Adipocyte (in vitro differentiated cells): ENCODE measurements at regions not wholly inside any gene's neighbourhood (a gene's known extent, or its start where the extent isn't known, plus 50 kb on each side); places are given as distances from the start of the nearest gene placed in this dataset.

Source experiments
- DNase-seq: peaks from one replicate; pipeline ENCODE4 v3.0.0-alpha.2; 2015; ENCODE audit warnings: low read depth
- H3K27me3 ChIP-seq: replicated peaks from 2 replicates; pipeline ENCODE4 v1.7.0; 2013; ENCODE audit warnings: mild to moderate bottlenecking, low read length, moderate library complexity; ENCODE audit not compliant: control insufficient read depth, insufficient read depth
- H3K36me3 ChIP-seq: 2 replicates; pipeline ENCODE4 v1.7.0; 2013; ENCODE audit warnings: low read length, mild to moderate bottlenecking, moderate library complexity; ENCODE audit not compliant: control insufficient read depth, insufficient read depth, severe bottlenecking
- H3K4me1 ChIP-seq: 2 replicates; pipeline ENCODE4 v1.7.0; 2013; ENCODE audit warnings: mild to moderate bottlenecking, low read length, moderate library complexity; ENCODE audit not compliant: control insufficient read depth, insufficient read depth
- H3K4me3 ChIP-seq: 2 replicates; pipeline ENCODE4 v1.7.0; 2013; ENCODE audit warnings: mild to moderate bottlenecking, low read length, moderate library complexity
- H3K9ac ChIP-seq: 2 replicates; pipeline ENCODE4 v1.7.0; 2013; ENCODE audit warnings: mild to moderate bottlenecking, low read length, moderate library complexity
- H3K9me3 ChIP-seq: 2 replicates; pipeline ENCODE4 v1.7.0; 2013; ENCODE audit warnings: mild to moderate bottlenecking, low read length, moderate library complexity; ENCODE audit not compliant: control insufficient read depth

GRCh38 chr14:38799671-38800070 lies 303.4 kb downstream of the SEC23A start:
- Histone ChIP-seq H3K4me1 (no peaks in the 10 kb centered on the region), H3K4me3 (no peak overlapping the region), H3K9ac (no peak overlapping the region)

GRCh38 chr14:38794677-38795076 lies 308.4 kb downstream of the SEC23A start:
- H3K9me3 ChIP-seq: no peaks in the 10 kb centered on the region
- no peak for DNase-seq
- H3K36me3 ChIP-seq: no peaks in the 10 kb centered on the region
- no peak overlapping the region for H3K9ac ChIP-seq
- no peak overlapping the region for H3K4me3 ChIP-seq
- no peaks in the 10 kb centered on the region for H3K4me1 ChIP-seq
- no peaks in the 10 kb centered on the region for H3K27me3 ChIP-seq

More at GRCh38 chr14:38799671-38800070, 303.4 kb downstream of the SEC23A start:
- Histone ChIP-seq H3K36me3 (no peaks in the 10 kb centered on the region), H3K27me3 (no peaks in the 10 kb centered on the region), H3K9me3 (peaks cover 4% of the 10 kb centered on the region)
- DNase-seq: no peak

- H3K9ac ChIP-seq: no peak overlapping the region
- H3K9me3 ChIP-seq: no peaks in the 10 kb centered on the region
- no peak for DNase-seq
Measured at GRCh38 chr14:38791862-38792261, 311.2 kb downstream of the SEC23A start.

GRCh38 chr14:38790916-38791315 lies 312.1 kb downstream of the SEC23A start:
- no peaks in the 10 kb centered on the region for H3K36me3 ChIP-seq

More at GRCh38 chr14:38791862-38792261, 311.2 kb downstream of the SEC23A start:
- Histone ChIP-seq H3K27me3 (no peaks in the 10 kb centered on the region), H3K36me3 (no peaks in the 10 kb centered on the region), H3K4me1 (no peaks in the 10 kb centered on the region), H3K4me3 (no peak overlapping the region)

GRCh38 chr14:38789805-38790204 lies 313.2 kb downstream of the SEC23A start:
- Histone ChIP-seq H3K36me3 (no peaks in the 10 kb centered on the region), H3K4me1 (no peaks in the 10 kb centered on the region), H3K4me3 (no peak overlapping the region), H3K27me3 (no peaks in the 10 kb centered on the region), H3K9ac (no peak overlapping the region), H3K9me3 (no peaks in the 10 kb centered on the region)
- DNase-seq: no peak

More at GRCh38 chr14:38790916-38791315, 312.1 kb downstream of the SEC23A start:
- DNase-seq: no peak
- Histone ChIP-seq H3K4me1 (no peaks in the 10 kb centered on the region), H3K27me3 (no peaks in the 10 kb centered on the region), H3K9me3 (no peaks in the 10 kb centered on the region), H3K9ac (no peak overlapping the region), H3K4me3 (no peak overlapping the region)

- Histone ChIP-seq H3K9me3 (no peaks in the 10 kb centered on the region), H3K4me3 (no peak overlapping the region), H3K4me1 (no peaks in the 10 kb centered on the region), H3K27me3 (no peaks in the 10 kb centered on the region), H3K36me3 (no peaks in the 10 kb centered on the region), H3K9ac (no peak overlapping the region)
- no peak for DNase-seq
Measured at GRCh38 chr14:38788060-38788459, 315.0 kb downstream of the SEC23A start.

GRCh38 chr14:38786921-38787320 lies 316.1 kb downstream of the SEC23A start:
- Histone ChIP-seq H3K36me3 (no peaks in the 10 kb centered on the region), H3K27me3 (no peaks in the 10 kb centered on the region), H3K4me3 (no peak overlapping the region), H3K4me1 (no peaks in the 10 kb centered on the region), H3K9ac (no peak overlapping the region), H3K9me3 (no peaks in the 10 kb centered on the region)
- no peak for DNase-seq

- no peaks in the 10 kb centered on the region for H3K36me3 ChIP-seq
- no peaks in the 10 kb centered on the region for H3K4me1 ChIP-seq
- H3K9ac ChIP-seq: no peak overlapping the region
- DNase-seq: no peak
- H3K27me3 ChIP-seq: no peaks in the 10 kb centered on the region
- no peaks in the 10 kb centered on the region for H3K9me3 ChIP-seq
- H3K4me3 ChIP-seq: no peak overlapping the region
Measured at GRCh38 chr14:38777401-38777800, 325.6 kb downstream of the SEC23A start.

- Histone ChIP-seq H3K4me3 (no peak overlapping the region), H3K9me3 (no peaks in the 10 kb centered on the region), H3K27me3 (no peaks in the 10 kb centered on the region), H3K36me3 (no peaks in the 10 kb centered on the region), H3K4me1 (no peaks in the 10 kb centered on the region), H3K9ac (no peak overlapping the region)
- no peak for DNase-seq
Measured at GRCh38 chr14:38775986-38776385, 327.0 kb downstream of the SEC23A start.

GRCh38 chr14:38774162-38774561 lies 328.9 kb downstream of the SEC23A start:
- H3K9ac ChIP-seq: no peak overlapping the region
- no peaks in the 10 kb centered on the region for H3K9me3 ChIP-seq
- no peaks in the 10 kb centered on the region for H3K27me3 ChIP-seq
- no peaks in the 10 kb centered on the region for H3K4me1 ChIP-seq
- DNase-seq: no peak
- no peaks in the 10 kb centered on the region for H3K36me3 ChIP-seq
- H3K4me3 ChIP-seq: no peak overlapping the region

GRCh38 chr14:38770251-38770650 lies 332.8 kb downstream of the SEC23A start:
- no peak overlapping the region for H3K4me3 ChIP-seq
- H3K27me3 ChIP-seq: no peaks in the 10 kb centered on the region
- DNase-seq: no peak
- no peak overlapping the region for H3K9ac ChIP-seq
- H3K9me3 ChIP-seq: no peaks in the 10 kb centered on the region
- no peaks in the 10 kb centered on the region for H3K36me3 ChIP-seq
- no peaks in the 10 kb centered on the region for H3K4me1 ChIP-seq

GRCh38 chr14:38762845-38763244 lies 340.2 kb downstream of the SEC23A start:
- no peaks in the 10 kb centered on the region for H3K36me3 ChIP-seq
- H3K9ac ChIP-seq: no peak overlapping the region
- H3K9me3 ChIP-seq: no peaks in the 10 kb centered on the region
- H3K4me3 ChIP-seq: no peak overlapping the region
- no peak for DNase-seq
- H3K4me1 ChIP-seq: no peaks in the 10 kb centered on the region
- no peaks in the 10 kb centered on the region for H3K27me3 ChIP-seq
